Endodermal cell (in vitro differentiated cells): ENCODE measurements at regions not wholly inside any gene's neighbourhood (a gene's known extent, or its start where the extent isn't known, plus 50 kb on each side); places are given as distances from the start of the nearest gene placed in this dataset.

Experiments
- DNase-seq: peaks from one replicate; pipeline ENCODE4 v3.0.0-alpha.2; 2017
- H3K27ac ChIP-seq: 2 replicates; pipeline ENCODE4 v1.5.1; 2013; ENCODE audit warnings: mild to moderate bottlenecking, low read depth, low read length, moderate library complexity
- H3K27me3 ChIP-seq: 2 replicates; pipeline ENCODE4 v1.6.1; 2013; ENCODE audit warnings: mild to moderate bottlenecking, low read length, moderate library complexity; ENCODE audit not compliant: insufficient read depth, control insufficient read depth, poor library complexity, severe bottlenecking
- H3K36me3 ChIP-seq: 2 replicates; pipeline ENCODE4 v1.7.0; 2013; ENCODE audit warnings: mild to moderate bottlenecking, low read length, moderate library complexity; ENCODE audit not compliant: control insufficient read depth, insufficient read depth
- H3K4me1 ChIP-seq: one replicate; pipeline ENCODE4 v1.7.0; 2013; ENCODE audit warnings: low read length; ENCODE audit not compliant: control insufficient read depth, insufficient read depth
- H3K4me3 ChIP-seq: 2 replicates; pipeline ENCODE4 v1.5.1; 2013; ENCODE audit warnings: mild to moderate bottlenecking, low read length, moderate library complexity
- H3K9ac ChIP-seq: 2 replicates; pipeline ENCODE4 v1.6.1; 2013; ENCODE audit warnings: mild to moderate bottlenecking, low read length, moderate library complexity; ENCODE audit not compliant: poor library complexity, severe bottlenecking; ENCODE audit errors: extremely low read depth
- H3K9me3 ChIP-seq: 2 replicates; pipeline ENCODE4 v1.6.1; 2013; ENCODE audit warnings: mild to moderate bottlenecking, low read length, moderate library complexity; ENCODE audit not compliant: control insufficient read depth
- H3K27ac Mint-ChIP-seq: 2 replicates; pipeline ENCODE4 v1.8.0; 2020; ENCODE audit warnings: mixed read lengths
- H3K27me3 Mint-ChIP-seq: 2 replicates; pipeline ENCODE4 v1.8.0; 2021; ENCODE audit warnings: mild to moderate bottlenecking, mixed read lengths; ENCODE audit not compliant: insufficient read depth
- H3K36me3 Mint-ChIP-seq: 2 replicates; pipeline ENCODE4 v1.8.0; 2020; ENCODE audit warnings: low read depth, mixed read lengths
- H3K4me1 Mint-ChIP-seq: 2 replicates; pipeline ENCODE4 v1.8.0; 2020; ENCODE audit warnings: mixed read lengths
- H3K4me3 Mint-ChIP-seq: 2 replicates; pipeline ENCODE4 v1.8.0; 2020; ENCODE audit warnings: mild to moderate bottlenecking, moderate library complexity, mixed read lengths
- H3K9me3 Mint-ChIP-seq: 2 replicates; pipeline ENCODE4 v1.8.0; 2020; ENCODE audit warnings: mild to moderate bottlenecking, mixed read lengths
- WGBS, 2 experiments: methylation state at CpG; one replicate each; pipeline versions ENCODE4 v1.1.5 to v1.1.7; 2013; ENCODE audit warnings: missing lambda C conversion rate in 2 of 2, mixed read lengths in 1 of 2; ENCODE audit not compliant: insufficient coverage in 1 of 2, insufficient read length in 1 of 2; 5-methylcytosine and 5-hydroxymethylcytosine counted together
- TF ChIP-seq, protein P1 (sequence below): fragments of 200-600 bp; sonication (generic); conservative IDR thresholded peaks from 2 replicates; pipeline ENCODE4 v1.5.0; 2021; ENCODE audit warnings: antibody characterized with exemption, mild to moderate bottlenecking

DNA sequence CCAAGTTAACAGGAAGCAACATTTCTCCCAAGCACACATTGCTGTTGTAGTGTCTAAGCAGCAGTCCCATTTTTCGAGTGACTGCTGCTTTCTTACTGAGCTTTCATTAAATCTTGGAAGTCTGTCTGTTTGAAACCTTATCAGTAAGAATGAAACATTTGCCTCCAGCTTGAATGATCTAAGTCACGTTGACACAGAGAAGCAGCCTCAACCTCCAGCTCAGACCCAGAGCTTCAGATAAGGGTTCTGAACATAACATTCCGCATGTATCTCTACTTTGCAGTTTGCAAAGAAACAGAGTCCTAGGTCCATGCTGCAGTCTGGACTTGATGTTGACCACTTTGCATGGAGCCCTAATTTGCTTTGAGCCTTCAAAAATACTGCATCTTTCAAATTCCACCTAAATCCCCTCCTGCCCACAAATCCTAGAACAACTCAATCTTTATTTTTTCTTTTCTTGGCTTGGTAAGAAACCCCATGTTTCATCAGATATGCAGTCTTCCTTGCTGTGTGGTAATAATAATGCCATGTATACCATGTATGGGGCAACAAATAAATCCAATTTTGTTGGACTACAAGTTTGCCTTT is 698.7 kb upstream of the IGFBP3 start:
- Mint-ChIP-seq H3K4me1 (peaks cover 7% of the 10 kb centered on the region), H3K27ac (no peak overlapping the region), H3K4me3 (no peak overlapping the region), H3K36me3 (no peaks in the 10 kb centered on the region), H3K9me3 (no peaks in the 10 kb centered on the region), H3K27me3 (no peaks in the 10 kb centered on the region)
- TF ChIP-seq, protein P1, sequence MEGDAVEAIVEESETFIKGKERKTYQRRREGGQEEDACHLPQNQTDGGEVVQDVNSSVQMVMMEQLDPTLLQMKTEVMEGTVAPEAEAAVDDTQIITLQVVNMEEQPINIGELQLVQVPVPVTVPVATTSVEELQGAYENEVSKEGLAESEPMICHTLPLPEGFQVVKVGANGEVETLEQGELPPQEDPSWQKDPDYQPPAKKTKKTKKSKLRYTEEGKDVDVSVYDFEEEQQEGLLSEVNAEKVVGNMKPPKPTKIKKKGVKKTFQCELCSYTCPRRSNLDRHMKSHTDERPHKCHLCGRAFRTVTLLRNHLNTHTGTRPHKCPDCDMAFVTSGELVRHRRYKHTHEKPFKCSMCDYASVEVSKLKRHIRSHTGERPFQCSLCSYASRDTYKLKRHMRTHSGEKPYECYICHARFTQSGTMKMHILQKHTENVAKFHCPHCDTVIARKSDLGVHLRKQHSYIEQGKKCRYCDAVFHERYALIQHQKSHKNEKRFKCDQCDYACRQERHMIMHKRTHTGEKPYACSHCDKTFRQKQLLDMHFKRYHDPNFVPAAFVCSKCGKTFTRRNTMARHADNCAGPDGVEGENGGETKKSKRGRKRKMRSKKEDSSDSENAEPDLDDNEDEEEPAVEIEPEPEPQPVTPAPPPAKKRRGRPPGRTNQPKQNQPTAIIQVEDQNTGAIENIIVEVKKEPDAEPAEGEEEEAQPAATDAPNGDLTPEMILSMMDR: no peak
- Histone ChIP-seq H3K4me1 (no peaks in the 10 kb centered on the region), H3K4me3 (no peak overlapping the region), H3K36me3 (no peaks in the 10 kb centered on the region), H3K27ac (no peak overlapping the region), H3K9me3 (no peaks in the 10 kb centered on the region), H3K9ac (no peak overlapping the region), H3K27me3 (no peaks in the 10 kb centered on the region)
- DNase-seq: no peak
- WGBS, 2 experiments: 94 to 97% methylated on average over 3 of the region's 3 CpGs

GRCh38 chr7:46616636-46617035 is 695.6 kb upstream of the IGFBP3 start:
- Mint-ChIP-seq H3K36me3 (no peaks in the 10 kb centered on the region), H3K4me1 (peaks cover 3% of the 10 kb centered on the region), H3K27me3 (no peaks in the 10 kb centered on the region), H3K27ac (no peak overlapping the region), H3K4me3 (no peak overlapping the region), H3K9me3 (no peaks in the 10 kb centered on the region)
- Histone ChIP-seq H3K27me3 (no peaks in the 10 kb centered on the region), H3K9me3 (no peaks in the 10 kb centered on the region), H3K4me3 (no peak overlapping the region), H3K27ac (no peak overlapping the region), H3K36me3 (no peaks in the 10 kb centered on the region), H3K9ac (no peak overlapping the region), H3K4me1 (no peaks in the 10 kb centered on the region)
- 80 to 82% methylated on average over 1 of the region's 1 CpG for WGBS, 2 experiments
- no peak for DNase-seq
- TF ChIP-seq, protein P1: no peak

GRCh38 chr7:46613551-46613950 is 692.5 kb upstream of the IGFBP3 start:
- no peaks in the 10 kb centered on the region for H3K36me3 ChIP-seq
- Mint-ChIP-seq H3K36me3 (no peaks in the 10 kb centered on the region), H3K4me3 (no peak overlapping the region), H3K4me1 (no peaks in the 10 kb centered on the region), H3K27ac (no peak overlapping the region), H3K9me3 (no peaks in the 10 kb centered on the region), H3K27me3 (no peaks in the 10 kb centered on the region)
- TF ChIP-seq, protein P1: no peak
- no peaks in the 10 kb centered on the region for H3K4me1 ChIP-seq
- no peak overlapping the region for H3K9ac ChIP-seq
- H3K4me3 ChIP-seq: no peak overlapping the region
- no peak overlapping the region for H3K27ac ChIP-seq
- H3K9me3 ChIP-seq: no peaks in the 10 kb centered on the region
- 82% methylated on average over 1 of the region's 1 CpG; no CpG with 5 or more reads in 1 of the 2 experiments for WGBS, 2 experiments
- DNase-seq: no peak
- H3K27me3 ChIP-seq: no peaks in the 10 kb centered on the region
